Osteocyte (in vitro differentiated cells): ENCODE measurements at regions not wholly inside any gene's neighbourhood (a gene's known extent, or its start where the extent isn't known, plus 50 kb on each side); places are given as distances from the start of the nearest gene placed in this dataset.

Source experiments
- DNase-seq: peaks from one replicate; pipeline ENCODE4 v3.0.0; 2021; ENCODE audit warnings: mixed read lengths; ENCODE audit not compliant: unreplicated experiment; ENCODE audit errors: extremely low spot score
- H3K27ac Mint-ChIP-seq: one replicate; pipeline ENCODE4 v1.8.0; 2021; ENCODE audit warnings: mild to moderate bottlenecking, mixed read lengths; ENCODE audit not compliant: unreplicated experiment
- H3K27me3 Mint-ChIP-seq: one replicate; pipeline ENCODE4 v1.8.0; 2021; ENCODE audit warnings: mixed read lengths; ENCODE audit not compliant: unreplicated experiment
- H3K36me3 Mint-ChIP-seq: one replicate; pipeline ENCODE4 v1.8.0; 2021; ENCODE audit warnings: mixed read lengths; ENCODE audit not compliant: unreplicated experiment
- H3K4me1 Mint-ChIP-seq: one replicate; pipeline ENCODE4 v1.8.0; 2021; ENCODE audit warnings: mixed read lengths; ENCODE audit not compliant: unreplicated experiment
- H3K4me3 Mint-ChIP-seq: one replicate; pipeline ENCODE4 v1.8.0; 2021; ENCODE audit warnings: mild to moderate bottlenecking, moderate library complexity, mixed read lengths; ENCODE audit not compliant: unreplicated experiment
- H3K9me3 Mint-ChIP-seq: one replicate; pipeline ENCODE4 v1.8.0; 2021; ENCODE audit warnings: mixed read lengths; ENCODE audit not compliant: unreplicated experiment
- CTCF ChIP-seq: fragments of 200-600 bp; sonication (generic); IDR thresholded peaks from 2 replicates; pipeline ENCODE4 v1.5.0; 2021; ENCODE audit warnings: antibody characterized with exemption, mild to moderate bottlenecking, moderate library complexity

- no peaks in the 10 kb centered on the region for H3K4me1 Mint-ChIP-seq
- H3K27ac Mint-ChIP-seq = no peak overlapping the region
- TF ChIP-seq CTCF = no peak
- DNase-seq = no peak
- peaks cover 25% of the 10 kb centered on the region for H3K27me3 Mint-ChIP-seq
- H3K4me3 Mint-ChIP-seq = no peak overlapping the region
- H3K9me3 Mint-ChIP-seq = no peaks in the 10 kb centered on the region
- no peaks in the 10 kb centered on the region for H3K36me3 Mint-ChIP-seq
Measured at GRCh38 chr11:70824605-70825245, 426.4 kb downstream of the CTTN start.

DNA sequence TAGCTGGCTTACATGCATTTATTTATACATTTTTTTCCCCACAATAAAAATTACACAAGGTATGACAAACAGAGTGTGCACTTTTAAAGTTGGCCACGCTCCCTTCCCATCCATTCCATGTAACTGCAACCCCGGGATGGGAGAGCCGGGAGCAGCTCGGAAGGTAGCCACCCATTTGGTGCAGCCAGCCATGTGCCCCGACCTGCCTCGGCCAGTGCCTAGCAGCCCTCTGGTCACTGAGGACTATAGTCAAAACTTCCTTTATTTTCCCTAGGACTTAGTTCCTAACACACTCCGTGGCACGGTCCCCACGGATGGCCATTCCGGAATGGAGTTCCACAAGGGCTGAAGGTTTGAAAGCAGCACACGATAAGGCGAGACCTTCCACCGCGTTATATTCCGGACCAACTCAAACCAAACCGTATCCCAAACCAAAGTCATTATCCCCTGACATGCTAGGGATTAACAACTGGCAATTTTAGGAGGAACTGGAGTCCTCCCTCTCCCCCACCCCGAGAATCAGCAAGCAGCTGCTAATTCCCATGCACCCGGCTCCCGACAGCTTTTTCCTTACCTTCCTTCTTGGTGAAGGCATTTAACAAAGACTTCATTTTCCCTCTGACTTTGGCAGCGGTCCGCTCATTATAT, 426.4 kb downstream of the SHANK2 start:
- Mint-ChIP-seq H3K27me3 (peaks cover 25% of the 10 kb centered on the region), H3K27ac (no peak overlapping the region)

GRCh38 chr11:70826541-70827335, 425.6 kb downstream of the SHANK2 start:
- no peak overlapping the region for H3K27ac Mint-ChIP-seq
- no peak for TF ChIP-seq CTCF
- no peaks in the 10 kb centered on the region for H3K9me3 Mint-ChIP-seq
- no peaks in the 10 kb centered on the region for H3K4me1 Mint-ChIP-seq
- no peaks in the 10 kb centered on the region for H3K36me3 Mint-ChIP-seq
- no peak overlapping the region for H3K4me3 Mint-ChIP-seq
- H3K27me3 Mint-ChIP-seq = peaks cover 25% of the 10 kb centered on the region
- no peak for DNase-seq

More for the DNA sequence above, 426.4 kb downstream of the SHANK2 start:
- H3K9me3 Mint-ChIP-seq = no peaks in the 10 kb centered on the region
- no peak for DNase-seq
- no peaks in the 10 kb centered on the region for H3K4me1 Mint-ChIP-seq
- no peak for TF ChIP-seq CTCF
- H3K4me3 Mint-ChIP-seq = no peak overlapping the region
- H3K36me3 Mint-ChIP-seq = no peaks in the 10 kb centered on the region

DNA sequence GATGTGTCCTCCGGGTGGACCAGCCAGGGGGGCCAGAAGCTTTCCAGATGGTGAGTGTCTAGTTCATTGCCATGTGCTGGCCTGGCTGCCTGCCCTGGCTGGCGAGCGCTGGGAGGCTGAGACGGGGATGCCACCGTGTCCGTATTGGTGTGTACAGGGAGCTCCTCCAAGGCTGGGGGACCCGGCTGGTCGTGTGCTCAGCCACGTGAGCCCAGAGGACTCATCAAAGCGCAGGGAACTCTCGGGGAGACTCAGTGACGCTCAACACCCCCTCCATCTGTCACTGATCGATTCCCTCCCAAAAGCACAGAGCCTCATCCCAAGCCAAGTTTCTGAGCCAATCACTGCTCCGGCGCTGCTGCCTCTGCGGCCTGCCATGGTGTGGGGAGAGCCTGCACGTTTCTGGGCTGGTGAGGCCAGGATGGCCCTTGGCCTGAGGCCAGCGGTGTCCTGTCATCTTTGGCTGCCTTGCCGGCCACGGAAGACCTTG, 423.7 kb downstream of the SHANK2 start:
- Mint-ChIP-seq H3K4me1 (no peaks in the 10 kb centered on the region), H3K9me3 (no peaks in the 10 kb centered on the region), H3K27ac (no peak overlapping the region), H3K36me3 (no peaks in the 10 kb centered on the region), H3K4me3 (no peak overlapping the region), H3K27me3 (peaks cover 25% of the 10 kb centered on the region)
- no peak for DNase-seq
- TF ChIP-seq CTCF = no peak
